Mesenchymal stem cell (in vitro differentiated cells and primary cell): ENCODE measurements at regions not wholly inside any gene's neighbourhood (a gene's known extent, or its start where the extent isn't known, plus 50 kb on each side); places are given as distances from the start of the nearest gene placed in this dataset.
A peak's percentile ranks its signal among the peaks of the same experiment; 100 is the strongest.

Source experiments
- DNase-seq: peaks from one replicate; pipeline ENCODE4 v3.0.0-alpha.2; 2013
- H2AFZ ChIP-seq: one replicate; pipeline ENCODE4 v1.6.1; 2013; ENCODE audit warnings: low read depth, mild to moderate bottlenecking, control low read depth, inconsistent platforms, low read length, moderate library complexity
- H2AK5ac ChIP-seq: 2 replicates; pipeline ENCODE4 v1.6.1; 2013; ENCODE audit warnings: low read length, moderate library complexity, mild to moderate bottlenecking, inconsistent platforms; ENCODE audit not compliant: severe bottlenecking
- H2BK120ac ChIP-seq: one replicate; pipeline ENCODE4 v1.6.1; 2013; ENCODE audit warnings: low read depth, mild to moderate bottlenecking, inconsistent platforms, low read length, moderate library complexity
- H2BK12ac ChIP-seq, 2 experiments: one replicate each; pipeline ENCODE4 v1.6.1; 2013; ENCODE audit warnings: inconsistent platforms in 2 of 2, low read length in 2 of 2, mild to moderate bottlenecking in 2 of 2, moderate library complexity in 2 of 2, control low read depth in 1 of 2
- H2BK15ac ChIP-seq: one replicate; pipeline ENCODE4 v1.6.1; 2013; ENCODE audit warnings: mild to moderate bottlenecking, low read depth, inconsistent platforms; ENCODE audit not compliant: poor library complexity, severe bottlenecking
- H2BK5ac ChIP-seq: 2 replicates; pipeline ENCODE4 v1.6.1; 2013; ENCODE audit warnings: low read depth, mild to moderate bottlenecking, low read length, control low read depth, inconsistent platforms; ENCODE audit not compliant: poor library complexity, severe bottlenecking
- H3K14ac ChIP-seq, 2 experiments: one replicate each; pipeline ENCODE4 v1.6.1; 2013; ENCODE audit warnings: inconsistent platforms in 2 of 2, low read length in 2 of 2, control low read depth in 1 of 2, mild to moderate bottlenecking in 1 of 2, moderate library complexity in 1 of 2
- H3K18ac ChIP-seq, 2 experiments: one replicate each; pipeline ENCODE4 v1.6.1; 2013; ENCODE audit warnings: inconsistent platforms in 2 of 2, low read length in 2 of 2, control low read depth in 1 of 2, low read depth in 1 of 2, mild to moderate bottlenecking in 1 of 2
- H3K23ac ChIP-seq, 2 experiments: one replicate each; pipeline ENCODE4 v1.6.1; 2013; ENCODE audit warnings: inconsistent platforms in 2 of 2, low read length in 2 of 2, mild to moderate bottlenecking in 2 of 2, moderate library complexity in 2 of 2, control low read depth in 1 of 2
- H3K27ac ChIP-seq: 2 replicates; pipeline ENCODE4 v1.5.1; 2013; ENCODE audit warnings: mild to moderate bottlenecking, moderate library complexity, low read length, control low read depth, inconsistent platforms; ENCODE audit not compliant: poor library complexity, severe bottlenecking
- H3K27me3 ChIP-seq, 2 experiments: 2 replicates each; pipeline versions ENCODE4 v1.6.1 to v1.7.0; 2013; ENCODE audit warnings: low read length in 2 of 2, mild to moderate bottlenecking in 2 of 2, moderate library complexity in 2 of 2, control low read depth in 1 of 2, inconsistent platforms in 1 of 2; ENCODE audit not compliant: control insufficient read depth in 1 of 2, insufficient read depth in 1 of 2
- H3K36me3 ChIP-seq, 2 experiments: 2 replicates each; pipeline versions ENCODE4 v1.6.1 to v1.7.0; 2013; ENCODE audit warnings: low read length in 2 of 2, control low read depth in 1 of 2, inconsistent platforms in 1 of 2, low read depth in 1 of 2, mild to moderate bottlenecking in 1 of 2; ENCODE audit not compliant: insufficient read depth in 2 of 2, control insufficient read depth in 1 of 2
- H3K4ac ChIP-seq, 2 experiments: one replicate each; pipeline ENCODE4 v1.6.1; 2013; ENCODE audit warnings: inconsistent platforms in 2 of 2, low read length in 2 of 2, mild to moderate bottlenecking in 2 of 2, moderate library complexity in 2 of 2, control low read depth in 1 of 2, low read depth in 1 of 2
- H3K4me1 ChIP-seq: 2 replicates; pipeline ENCODE4 v1.6.1; 2013; ENCODE audit warnings: low read depth, low read length, control low read depth; ENCODE audit not compliant: control insufficient read depth, insufficient read depth
- H3K4me2 ChIP-seq: 2 replicates; pipeline ENCODE4 v1.6.1; 2013; ENCODE audit warnings: low read length, mild to moderate bottlenecking, inconsistent platforms; ENCODE audit not compliant: poor library complexity, severe bottlenecking
- H3K4me3 ChIP-seq, 2 experiments: 2 replicates each; pipeline versions ENCODE4 v1.5.1 to v1.7.0; 2013; ENCODE audit warnings: low read length in 2 of 2, mild to moderate bottlenecking in 2 of 2, control low read depth in 1 of 2, low read depth in 1 of 2; ENCODE audit not compliant: insufficient read depth in 1 of 2
- H3K79me1 ChIP-seq: replicated peaks from 2 replicates; pipeline ENCODE4 v1.6.1; 2013; ENCODE audit warnings: mild to moderate bottlenecking, control low read depth, low read length, inconsistent platforms; ENCODE audit not compliant: poor library complexity, severe bottlenecking
- H3K9ac ChIP-seq: 2 replicates; pipeline ENCODE4 v1.7.0; 2013; ENCODE audit warnings: mild to moderate bottlenecking, low read length, moderate library complexity
- H3K9me3 ChIP-seq: 2 replicates; pipeline ENCODE4 v1.7.0; 2013; ENCODE audit warnings: mild to moderate bottlenecking, low read length; ENCODE audit not compliant: control insufficient read depth
- H4K8ac ChIP-seq: one replicate; pipeline ENCODE4 v1.6.1; 2013; ENCODE audit warnings: inconsistent platforms, mild to moderate bottlenecking, low read length, moderate library complexity
- H4K91ac ChIP-seq: one replicate; pipeline ENCODE4 v1.6.1; 2013; ENCODE audit warnings: mild to moderate bottlenecking, low read length, inconsistent platforms
- WGBS: methylation state at CpG from one replicate; pipeline ENCODE4 v1.1.7; 2013; ENCODE audit warnings: mixed read lengths; 5-methylcytosine and 5-hydroxymethylcytosine counted together

- no peak overlapping the region for H4K8ac ChIP-seq
- no peak overlapping the region for H3K27ac ChIP-seq
- no peak overlapping the region for H2BK15ac ChIP-seq
Observed at GRCh38 chr4:137740141-137740540, 207.8 kb upstream of the PCDH18 start.

GRCh38 chr4:137739391-137739790, 207.1 kb upstream of the PCDH18 start:
- Histone ChIP-seq H4K8ac (no peak overlapping the region), H3K9ac (no peak overlapping the region), H2AK5ac (no peak overlapping the region), H3K79me1 (no peaks in the 10 kb centered on the region), H3K27me3 (no peaks in the 10 kb centered on the region), H2BK5ac (no peak overlapping the region), H3K18ac (no peak overlapping the region), H3K4me1 (no peaks in the 10 kb centered on the region), H2BK120ac (no peak overlapping the region), H3K36me3 (no peaks in the 10 kb centered on the region), H3K23ac (no peak overlapping the region), H2AFZ (no peak overlapping the region), H3K4me3 (no peak overlapping the region), H2BK12ac (no peak overlapping the region), H3K4me2 (no peak overlapping the region), H3K14ac (no peak overlapping the region), H3K27ac (no peak overlapping the region), H2BK15ac (no peak overlapping the region), H3K4ac (no peak overlapping the region), H4K91ac (no peak overlapping the region), H3K9me3 (no peaks in the 10 kb centered on the region)
- WGBS, result 100% methylated on average over 1 of the region's 1 CpG
- peak; percentile 19 for DNase-seq

More at GRCh38 chr4:137740141-137740540, 207.8 kb upstream of the PCDH18 start:
- Histone ChIP-seq H3K79me1 (no peaks in the 10 kb centered on the region), H2BK5ac (no peak overlapping the region), H3K14ac (no peak overlapping the region), H3K4ac (no peak overlapping the region), H4K91ac (no peak overlapping the region), H3K4me3 (no peak overlapping the region), H2BK12ac (no peak overlapping the region), H2AFZ (no peak overlapping the region), H3K18ac (no peak overlapping the region), H2BK120ac (no peak overlapping the region), H3K9me3 (no peaks in the 10 kb centered on the region), H3K4me1 (no peaks in the 10 kb centered on the region), H3K36me3 (no peaks in the 10 kb centered on the region), H3K23ac (no peak overlapping the region), H3K9ac (no peak overlapping the region), H3K4me2 (no peak overlapping the region), H3K27me3 (no peaks in the 10 kb centered on the region), H2AK5ac (no peak overlapping the region)
- 44% methylated on average over 1 of the region's 1 CpG for WGBS
- DNase-seq, result peak; percentile 39

GRCh38 chr4:137738375-137738990, 206.2 kb upstream of the PCDH18 start:
- H2BK12ac ChIP-seq, result no peak overlapping the region
- H4K91ac ChIP-seq, result no peak overlapping the region
- H3K4ac ChIP-seq, result no peak overlapping the region
- 100% methylated on average over 1 of the region's 4 CpGs for WGBS
- no peaks in the 10 kb centered on the region for H3K27me3 ChIP-seq
- H2AFZ ChIP-seq, result no peak overlapping the region
- no peak overlapping the region for H3K14ac ChIP-seq
- no peak overlapping the region for H3K9ac ChIP-seq
- H2BK5ac ChIP-seq, result no peak overlapping the region
- H3K36me3 ChIP-seq, result no peaks in the 10 kb centered on the region
- no peak overlapping the region for H3K4me3 ChIP-seq
- no peak overlapping the region for H3K18ac ChIP-seq
- H2AK5ac ChIP-seq, result no peak overlapping the region
- no peak overlapping the region for H2BK15ac ChIP-seq
- no peak overlapping the region for H2BK120ac ChIP-seq
- H3K27ac ChIP-seq, result no peak overlapping the region
- no peaks in the 10 kb centered on the region for H3K4me1 ChIP-seq
- H3K9me3 ChIP-seq, result no peaks in the 10 kb centered on the region
- H3K23ac ChIP-seq, result no peak overlapping the region
- no peak overlapping the region for H3K4me2 ChIP-seq
- no peak for DNase-seq
- H3K79me1 ChIP-seq, result no peaks in the 10 kb centered on the region
- H4K8ac ChIP-seq, result no peak overlapping the region

GRCh38 chr4:137735561-137736104, 203.3 kb upstream of the PCDH18 start:
- no peak overlapping the region for H3K4me2 ChIP-seq
- no peak overlapping the region for H3K27ac ChIP-seq
- H2BK12ac ChIP-seq, result no peak overlapping the region
- no peak overlapping the region for H3K9ac ChIP-seq
- H4K8ac ChIP-seq, result no peak overlapping the region
- no peak overlapping the region for H3K4ac ChIP-seq
- H3K27me3 ChIP-seq, result no peaks in the 10 kb centered on the region
- H3K4me1 ChIP-seq, result no peaks in the 10 kb centered on the region
- H4K91ac ChIP-seq, result no peak overlapping the region
- no peaks in the 10 kb centered on the region for H3K79me1 ChIP-seq
- peak; percentile 6 for DNase-seq
- no peak overlapping the region for H2AK5ac ChIP-seq
- WGBS, result 95% methylated on average over 4 of the region's 4 CpGs
- no peak overlapping the region for H3K14ac ChIP-seq
- no peak overlapping the region for H3K4me3 ChIP-seq
- H3K23ac ChIP-seq, result no peak overlapping the region
- H3K18ac ChIP-seq, result no peak overlapping the region
- H2BK5ac ChIP-seq, result no peak overlapping the region
- no peaks in the 10 kb centered on the region for H3K36me3 ChIP-seq
- H2BK15ac ChIP-seq, result no peak overlapping the region
- peaks cover 19% of the 10 kb centered on the region for H3K9me3 ChIP-seq
- no peak overlapping the region for H2AFZ ChIP-seq
- no peak overlapping the region for H2BK120ac ChIP-seq
